IMR-90 (cell line): ENCODE measurements at regions not wholly inside any gene's neighbourhood (a gene's known extent, or its start where the extent isn't known, plus 50 kb on each side); places are given as distances from the start of the nearest gene placed in this dataset.

Experiments
- ATAC-seq: fragments of 200-7000 bp; cut with Tn5 transposase; 2 replicates; pipeline ENCODE4 v1.9.1; 2020; ENCODE audit warnings: low read depth, mild to moderate bottlenecking, moderate library complexity
- BruUV-seq: library from RNA; stranded (reverse); fragments of 400-500 nt; replicated peaks from 2 replicates; lab custom pipeline; 2021; lab: Mats Ljungman, UMichigan
- CTCF ChIA-PET: fragments of 300-600 bp; formaldehyde crosslinking; extraction: SDS; loops from one replicate; lab custom pipeline; 2021; ENCODE audit warnings: antibody characterized with exemption; lab: Yijun Ruan, JAX
- POLR2A ChIA-PET: fragments of 300-600 bp; sonication (Branson Sonifier 250); formaldehyde crosslinking; loops from one replicate; lab custom pipeline; 2022; ENCODE audit warnings: antibody characterized with exemption; ENCODE audit not compliant: unreplicated experiment; lab: Charles Lee
- DNase-seq: peaks from one replicate; pipeline ENCODE4 v3.0.0; 2013
- H2AFZ ChIP-seq: replicated peaks from 2 replicates; pipeline ENCODE3; 2013; ENCODE audit warnings: low read length, mild to moderate bottlenecking; ENCODE audit not compliant: poor library complexity
- H2AK5ac ChIP-seq: 2 replicates; pipeline ENCODE4 v1.6.1; 2013; ENCODE audit warnings: low read depth, low read length, inconsistent platforms
- H2AK9ac ChIP-seq: replicated peaks from 2 replicates; pipeline ENCODE3; 2013; ENCODE audit warnings: mild to moderate bottlenecking, low read depth, low read length, moderate library complexity; ENCODE audit not compliant: poor library complexity
- H2BK120ac ChIP-seq: 2 replicates; pipeline ENCODE4 v1.6.1; 2013; ENCODE audit warnings: low read depth, low read length, inconsistent platforms
- H2BK15ac ChIP-seq: 3 replicates; pipeline ENCODE4 v1.6.1; 2013; ENCODE audit warnings: low read depth, low read length, inconsistent platforms
- H2BK20ac ChIP-seq: 2 replicates; pipeline ENCODE4 v1.6.1; 2013; ENCODE audit warnings: low read depth, mild to moderate bottlenecking, inconsistent platforms, low read length, moderate library complexity
- H2BK5ac ChIP-seq: 2 replicates; pipeline ENCODE4 v1.6.1; 2013; ENCODE audit warnings: mild to moderate bottlenecking, low read depth, low read length, inconsistent platforms; ENCODE audit not compliant: poor library complexity, severe bottlenecking
- H3K14ac ChIP-seq: replicated peaks from 2 replicates; pipeline ENCODE4 v1.6.1; 2013; ENCODE audit warnings: low read depth, low read length, inconsistent platforms
- H3K18ac ChIP-seq: 2 replicates; pipeline ENCODE4 v1.6.1; 2013; ENCODE audit warnings: low read depth, low read length, control low read depth
- H3K23ac ChIP-seq: 2 replicates; pipeline ENCODE4 v1.6.1; 2013; ENCODE audit warnings: low read depth, low read length, inconsistent platforms
- H3K27ac ChIP-seq: 2 replicates; pipeline ENCODE4 v1.5.1; 2013; ENCODE audit warnings: mild to moderate bottlenecking, control low read depth, low read length; ENCODE audit not compliant: insufficient read depth
- H3K27me3 ChIP-seq: 2 replicates; pipeline ENCODE4 v1.6.1; 2013; ENCODE audit warnings: low read length; ENCODE audit not compliant: control insufficient read depth, insufficient read depth
- H3K36me3 ChIP-seq: 2 replicates; pipeline ENCODE4 v1.6.1; 2013; ENCODE audit warnings: low read length, mixed read lengths; ENCODE audit not compliant: control insufficient read depth, insufficient read depth
- H3K4ac ChIP-seq: 2 replicates; pipeline ENCODE4 v1.6.1; 2013; ENCODE audit warnings: low read depth, low read length, inconsistent platforms
- H3K4me1 ChIP-seq: 2 replicates; pipeline ENCODE4 v1.6.1; 2013; ENCODE audit warnings: low read length, mixed read lengths; ENCODE audit not compliant: control insufficient read depth, insufficient read depth
- H3K4me2 ChIP-seq: 2 replicates; pipeline ENCODE4 v1.6.1; 2013; ENCODE audit warnings: low read depth, mild to moderate bottlenecking, control low read depth, low read length, moderate library complexity
- H3K4me3 ChIP-seq: 2 replicates; pipeline ENCODE4 v1.5.1; 2013; ENCODE audit warnings: low read depth, mild to moderate bottlenecking, control low read depth, low read length, moderate library complexity; ENCODE audit not compliant: insufficient read depth
- H3K56ac ChIP-seq: 2 replicates; pipeline ENCODE4 v1.6.1; 2013; ENCODE audit warnings: low read length, inconsistent platforms; ENCODE audit not compliant: insufficient read depth; ENCODE audit errors: extremely low read depth
- H3K79me1 ChIP-seq, 2 experiments: 2 replicates each; pipeline ENCODE4 v1.6.1; 2013; ENCODE audit warnings: low read length in 2 of 2, inconsistent platforms in 1 of 2, low read depth in 1 of 2
- H3K9ac ChIP-seq: 2 replicates; pipeline ENCODE4 v1.6.1; 2013; ENCODE audit warnings: low read depth, low read length, control low read depth
- H3K9me1 ChIP-seq: 2 replicates; pipeline ENCODE4 v1.6.1; 2013; ENCODE audit warnings: low read length, inconsistent platforms; ENCODE audit not compliant: insufficient read depth
- H3K9me3 ChIP-seq: 2 replicates; pipeline ENCODE4 v1.6.1; 2013; ENCODE audit warnings: low read length; ENCODE audit not compliant: control insufficient read depth, insufficient read depth
- H4K20me1 ChIP-seq: 2 replicates; pipeline ENCODE4 v1.6.1; 2013; ENCODE audit warnings: low read length, inconsistent platforms; ENCODE audit not compliant: insufficient read depth
- H4K5ac ChIP-seq: 2 replicates; pipeline ENCODE4 v1.6.1; 2013; ENCODE audit warnings: mild to moderate bottlenecking, low read depth, low read length, control low read depth
- H4K8ac ChIP-seq, 2 experiments: 2 replicates each; pipeline ENCODE4 v1.6.1; 2013; ENCODE audit warnings: low read depth in 2 of 2, low read length in 2 of 2, control low read depth in 1 of 2, inconsistent platforms in 1 of 2
- H4K91ac ChIP-seq: 2 replicates; pipeline ENCODE4 v1.6.1; 2013; ENCODE audit warnings: low read depth, low read length, inconsistent platforms; ENCODE audit not compliant: insufficient read depth
- BHLHE40 ChIP-seq: fragments of 150-350 bp; IDR thresholded peaks from 2 replicates; pipeline ENCODE4 v1.6.1; 2016; ENCODE audit warnings: mild to moderate bottlenecking, low read depth, low read length
- CHD1 ChIP-seq: IDR thresholded peaks from 2 replicates; pipeline ENCODE4 v1.6.1; 2012; ENCODE audit warnings: low read depth, low read length, improper control_type of control experiment
- MAFK ChIP-seq: IDR thresholded peaks from 2 replicates; pipeline ENCODE4 v1.6.1; 2012; ENCODE audit warnings: low read depth, low read length, improper control_type of control experiment
- MAZ ChIP-seq: IDR thresholded peaks from 2 replicates; pipeline ENCODE4 v1.6.1; 2012; ENCODE audit warnings: low read depth, mild to moderate bottlenecking, low read length, improper control_type of control experiment, moderate library complexity, borderline replicate concordance
- RAD21 ChIP-seq: IDR thresholded peaks from 2 replicates; pipeline ENCODE4 v1.6.1; 2012; ENCODE audit warnings: low read length, improper control_type of control experiment
- RCOR1 ChIP-seq: IDR thresholded peaks from 2 replicates; pipeline ENCODE4 v1.6.1; 2012; ENCODE audit warnings: mild to moderate bottlenecking, low read length, improper control_type of control experiment; ENCODE audit not compliant: insufficient replicate concordance
- WGBS, 2 experiments: methylation state at CpG; one replicate each; pipeline versions ENCODE4 v1.1.5 to v1.1.7; 2013; ENCODE audit warnings: missing lambda C conversion rate in 2 of 2; ENCODE audit not compliant: insufficient read length in 1 of 2; ENCODE audit errors: extremely low coverage in 2 of 2; 5-methylcytosine and 5-hydroxymethylcytosine counted together
- dilution Hi-C: fragments of 300-500 bp; cut with HindIII; formaldehyde crosslinking; loops from one replicate; pipeline ENCODE4 v1.14.3; 2018; ENCODE audit warnings: low sequenced_read_pairs; ENCODE audit not compliant: unreplicated experiment
- in situ Hi-C: fragments of 300-500 bp; cut with MboI; formaldehyde crosslinking; loops from 3 replicates; pipeline ENCODE4 v1.14.3; 2019; ENCODE audit warnings: low sequenced_read_pairs, inconsistent platforms, mixed read lengths
- intact Hi-C: fragments of 100-400 bp; cut with micrococcal nuclease; formaldehyde crosslinking; loops from 2 replicates; pipeline ENCODE4 v1.10.0; 2022
- TF ChIP-seq, protein P1 (sequence below): conservative IDR thresholded peaks from 2 replicates; pipeline ENCODE4 v1.5.1; 2012; ENCODE audit warnings: mild to moderate bottlenecking, low read depth, low read length, improper control_type of control experiment

DNA sequence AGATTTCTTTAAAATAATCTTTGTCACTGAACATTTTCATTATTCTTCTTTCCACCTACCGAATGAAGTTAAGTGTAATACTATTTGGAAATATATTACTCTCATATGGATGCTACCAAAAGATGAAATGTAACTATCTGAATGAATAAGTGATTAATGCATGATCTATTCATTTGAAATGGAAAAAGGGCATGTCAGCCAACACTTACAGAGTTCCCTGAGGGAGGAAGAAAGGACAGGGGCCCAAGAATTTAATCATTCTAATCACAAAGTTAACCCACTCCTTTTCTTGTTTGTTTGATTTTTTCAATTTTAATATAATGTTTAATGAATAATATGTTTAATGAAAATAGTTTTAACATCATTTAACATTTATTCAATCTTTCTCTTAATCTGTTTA lies 129.4 kb downstream of the ZC3H11B start:
- no peak overlapping the region for H3K14ac ChIP-seq
- ChIA-PET POLR2A (no interaction called here), CTCF (no interaction called here)
- H2AK5ac ChIP-seq: no peak overlapping the region
- H2BK5ac ChIP-seq: no peak overlapping the region
- no peaks in the 10 kb centered on the region for H3K36me3 ChIP-seq
- no peaks in the 10 kb centered on the region for H3K9me3 ChIP-seq
- H3K9me1 ChIP-seq: no peaks in the 10 kb centered on the region
- no TSS peak for BruUV-seq
- DNase-seq (no peak), ATAC-seq (no peak)
- H2BK15ac ChIP-seq: no peak overlapping the region
- H3K4ac ChIP-seq: no peak overlapping the region
- H3K9ac ChIP-seq: no peak overlapping the region
- no peak overlapping the region for H3K4me2 ChIP-seq
- no peak overlapping the region for H4K5ac ChIP-seq
- no peaks in the 10 kb centered on the region for H4K20me1 ChIP-seq
- H2BK120ac ChIP-seq: no peak overlapping the region
- no peaks in the 10 kb centered on the region for H3K79me1 ChIP-seq
- H3K4me1 ChIP-seq: no peaks in the 10 kb centered on the region
- dilution Hi-C loops (no loop called here), in situ Hi-C loops (no loop called here), intact Hi-C loops (no loop called here)
- H3K23ac ChIP-seq: no peak overlapping the region
- no peak overlapping the region for H2AFZ ChIP-seq
- H2BK20ac ChIP-seq: no peak overlapping the region
- no peak overlapping the region for H3K56ac ChIP-seq
- no peak overlapping the region for H4K91ac ChIP-seq
- no peak overlapping the region for H2AK9ac ChIP-seq
- H4K8ac ChIP-seq: no peak overlapping the region
- no peak for TF ChIP-seq RAD21
- no peak for TF ChIP-seq BHLHE40
- TF ChIP-seq MAZ: no peak
- TF ChIP-seq RCOR1: no peak
- TF ChIP-seq MAFK: no peak
- no peak for TF ChIP-seq CHD1
- TF ChIP-seq, protein P1, sequence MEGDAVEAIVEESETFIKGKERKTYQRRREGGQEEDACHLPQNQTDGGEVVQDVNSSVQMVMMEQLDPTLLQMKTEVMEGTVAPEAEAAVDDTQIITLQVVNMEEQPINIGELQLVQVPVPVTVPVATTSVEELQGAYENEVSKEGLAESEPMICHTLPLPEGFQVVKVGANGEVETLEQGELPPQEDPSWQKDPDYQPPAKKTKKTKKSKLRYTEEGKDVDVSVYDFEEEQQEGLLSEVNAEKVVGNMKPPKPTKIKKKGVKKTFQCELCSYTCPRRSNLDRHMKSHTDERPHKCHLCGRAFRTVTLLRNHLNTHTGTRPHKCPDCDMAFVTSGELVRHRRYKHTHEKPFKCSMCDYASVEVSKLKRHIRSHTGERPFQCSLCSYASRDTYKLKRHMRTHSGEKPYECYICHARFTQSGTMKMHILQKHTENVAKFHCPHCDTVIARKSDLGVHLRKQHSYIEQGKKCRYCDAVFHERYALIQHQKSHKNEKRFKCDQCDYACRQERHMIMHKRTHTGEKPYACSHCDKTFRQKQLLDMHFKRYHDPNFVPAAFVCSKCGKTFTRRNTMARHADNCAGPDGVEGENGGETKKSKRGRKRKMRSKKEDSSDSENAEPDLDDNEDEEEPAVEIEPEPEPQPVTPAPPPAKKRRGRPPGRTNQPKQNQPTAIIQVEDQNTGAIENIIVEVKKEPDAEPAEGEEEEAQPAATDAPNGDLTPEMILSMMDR: no peak
- no CpG with 5 or more reads among the region's 1 CpG for WGBS, 2 experiments
- no peaks in the 10 kb centered on the region for H3K27me3 ChIP-seq
- H3K4me3 ChIP-seq: no peak overlapping the region
- no peak overlapping the region for H3K18ac ChIP-seq
- no peak overlapping the region for H3K27ac ChIP-seq
